Loucy (cell line): ENCODE measurements at regions not wholly inside any gene's neighbourhood (a gene's known extent, or its start where the extent isn't known, plus 50 kb on each side); places are given as distances from the start of the nearest gene placed in this dataset.

Experiments used
- H2AFZ ChIP-seq: fragments of 200-600 bp; sonication (generic); 2 replicates; pipeline ENCODE4 v1.6.0; 2016; ENCODE audit warnings: antibody characterized with exemption, mild to moderate bottlenecking, low read length, moderate library complexity
- H3F3A ChIP-seq: fragments of 200-600 bp; 2 replicates; pipeline ENCODE4 v1.6.0; 2016; ENCODE audit warnings: antibody characterized with exemption, low read depth, mild to moderate bottlenecking
- H3K27me3 ChIP-seq: fragments of 200-600 bp; sonication (generic); 2 replicates; pipeline ENCODE4 v1.6.1; 2014; ENCODE audit warnings: low read length, mild to moderate bottlenecking; ENCODE audit not compliant: insufficient read depth, poor library complexity, severe bottlenecking
- H3K36me3 ChIP-seq: fragments of 200-600 bp; sonication (generic); 2 replicates; pipeline ENCODE4 v1.6.1; 2016; ENCODE audit warnings: low read length; ENCODE audit not compliant: insufficient read depth
- H3K4me1 ChIP-seq: fragments of 200-600 bp; sonication (generic); 2 replicates; pipeline ENCODE4 v1.5.1; 2014; ENCODE audit warnings: low read length, mild to moderate bottlenecking; ENCODE audit not compliant: insufficient read depth, poor library complexity, severe bottlenecking
- H3K4me2 ChIP-seq: fragments of 200-600 bp; sonication (generic); 2 replicates; pipeline ENCODE4 v1.6.0; 2014; ENCODE audit warnings: antibody characterized with exemption, low read length, low read depth, mild to moderate bottlenecking; ENCODE audit not compliant: poor library complexity, severe bottlenecking
- H3K4me3 ChIP-seq: fragments of 200-600 bp; sonication (generic); 2 replicates; pipeline ENCODE4 v1.5.1; 2014; ENCODE audit warnings: low read length, mild to moderate bottlenecking, mixed read lengths; ENCODE audit not compliant: poor library complexity, severe bottlenecking
- H3K79me2 ChIP-seq: fragments of 200-600 bp; sonication (generic); 2 replicates; pipeline ENCODE4 v1.6.1; 2014; ENCODE audit warnings: low read length; ENCODE audit not compliant: insufficient read depth
- H3K9ac ChIP-seq: fragments of 200-600 bp; sonication (generic); 2 replicates; pipeline ENCODE4 v1.6.0; 2014; ENCODE audit warnings: mild to moderate bottlenecking, low read depth, low read length, moderate library complexity; ENCODE audit not compliant: poor library complexity, severe bottlenecking
- H3K9me2 ChIP-seq: fragments of 200-600 bp; sonication (generic); replicated peaks from 2 replicates; pipeline ENCODE4 v1.6.1; 2016; ENCODE audit warnings: low read depth, low read length, mixed read lengths
- H3K9me3 ChIP-seq: fragments of 200-600 bp; sonication (generic); 2 replicates; pipeline ENCODE4 v1.6.1; 2014; ENCODE audit warnings: mild to moderate bottlenecking, antibody characterized with exemption, low read length, low read depth; ENCODE audit not compliant: insufficient read depth
- H4K20me1 ChIP-seq: fragments of 200-600 bp; sonication (generic); 2 replicates; pipeline ENCODE4 v1.6.0; 2014; ENCODE audit warnings: antibody characterized with exemption, low read length, mild to moderate bottlenecking; ENCODE audit not compliant: insufficient read depth, poor library complexity, severe bottlenecking
- EZH2phosphoT487 ChIP-seq: fragments of 200-600 bp; IDR thresholded peaks from 2 replicates; pipeline ENCODE4 v1.6.1; 2018; ENCODE audit warnings: antibody characterized with exemption, mild to moderate bottlenecking, moderate library complexity, borderline replicate concordance
- TF ChIP-seq, protein P1 (sequence below): fragments of 200-600 bp; sonication (generic); conservative IDR thresholded peaks from 2 replicates; pipeline ENCODE4 v1.5.1; 2014; ENCODE audit warnings: mild to moderate bottlenecking, antibody characterized with exemption, low read length

DNA sequence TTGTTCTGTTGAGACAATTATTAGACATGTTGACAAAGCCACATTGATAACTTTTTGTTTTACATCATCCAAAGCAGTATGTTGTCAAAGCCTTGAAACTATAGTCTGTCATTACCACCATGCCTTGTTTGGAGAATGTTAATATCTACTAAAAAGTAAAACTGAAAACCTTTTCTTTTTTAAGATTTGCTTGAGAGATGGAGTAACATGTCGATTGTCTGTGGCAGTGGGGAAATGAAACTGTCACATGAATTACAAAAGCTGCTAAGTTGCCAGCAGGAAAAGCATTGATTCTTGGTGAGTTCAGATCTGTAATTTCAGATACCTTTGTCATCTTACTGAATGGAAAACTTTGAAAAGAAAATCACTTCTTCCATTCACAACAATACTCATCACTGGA, 69.1 kb downstream of the TFPI2 start:
- Histone ChIP-seq H3K9me3 (no peaks in the 10 kb centered on the region), H4K20me1 (no peaks in the 10 kb centered on the region), H3K79me2 (no peaks in the 10 kb centered on the region), H3K36me3 (no peaks in the 10 kb centered on the region), H3K9ac (no peak overlapping the region), H3K27me3 (no peaks in the 10 kb centered on the region), H3K4me3 (no peak overlapping the region), H3K9me2 (no peaks in the 10 kb centered on the region), H3F3A (no peaks in the 10 kb centered on the region), H3K4me1 (no peaks in the 10 kb centered on the region), H3K4me2 (no peak overlapping the region), H2AFZ (no peak overlapping the region)
- TF ChIP-seq, protein P1, sequence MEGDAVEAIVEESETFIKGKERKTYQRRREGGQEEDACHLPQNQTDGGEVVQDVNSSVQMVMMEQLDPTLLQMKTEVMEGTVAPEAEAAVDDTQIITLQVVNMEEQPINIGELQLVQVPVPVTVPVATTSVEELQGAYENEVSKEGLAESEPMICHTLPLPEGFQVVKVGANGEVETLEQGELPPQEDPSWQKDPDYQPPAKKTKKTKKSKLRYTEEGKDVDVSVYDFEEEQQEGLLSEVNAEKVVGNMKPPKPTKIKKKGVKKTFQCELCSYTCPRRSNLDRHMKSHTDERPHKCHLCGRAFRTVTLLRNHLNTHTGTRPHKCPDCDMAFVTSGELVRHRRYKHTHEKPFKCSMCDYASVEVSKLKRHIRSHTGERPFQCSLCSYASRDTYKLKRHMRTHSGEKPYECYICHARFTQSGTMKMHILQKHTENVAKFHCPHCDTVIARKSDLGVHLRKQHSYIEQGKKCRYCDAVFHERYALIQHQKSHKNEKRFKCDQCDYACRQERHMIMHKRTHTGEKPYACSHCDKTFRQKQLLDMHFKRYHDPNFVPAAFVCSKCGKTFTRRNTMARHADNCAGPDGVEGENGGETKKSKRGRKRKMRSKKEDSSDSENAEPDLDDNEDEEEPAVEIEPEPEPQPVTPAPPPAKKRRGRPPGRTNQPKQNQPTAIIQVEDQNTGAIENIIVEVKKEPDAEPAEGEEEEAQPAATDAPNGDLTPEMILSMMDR: no peak

DNA sequence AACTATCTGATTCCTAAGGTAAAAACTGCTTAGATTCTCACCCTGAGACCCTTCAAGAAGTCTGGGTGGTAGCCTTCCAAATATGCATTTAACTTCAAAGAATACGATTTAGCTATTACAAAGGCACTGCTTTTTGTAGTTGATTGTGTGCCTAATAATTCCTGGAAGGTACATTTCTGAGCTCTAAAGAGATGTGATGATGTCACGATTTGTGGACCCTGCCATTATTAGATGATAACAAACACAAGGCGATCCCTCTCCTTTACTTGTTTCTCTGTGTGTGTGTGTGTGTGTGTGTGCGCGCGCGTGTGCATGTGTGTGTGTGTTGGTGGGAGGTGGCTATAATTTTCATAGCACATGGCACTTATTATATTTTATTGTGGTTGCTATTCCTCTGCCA, 70.9 kb downstream of the TFPI2 start:
- H3K36me3 ChIP-seq: no peaks in the 10 kb centered on the region

DNA sequence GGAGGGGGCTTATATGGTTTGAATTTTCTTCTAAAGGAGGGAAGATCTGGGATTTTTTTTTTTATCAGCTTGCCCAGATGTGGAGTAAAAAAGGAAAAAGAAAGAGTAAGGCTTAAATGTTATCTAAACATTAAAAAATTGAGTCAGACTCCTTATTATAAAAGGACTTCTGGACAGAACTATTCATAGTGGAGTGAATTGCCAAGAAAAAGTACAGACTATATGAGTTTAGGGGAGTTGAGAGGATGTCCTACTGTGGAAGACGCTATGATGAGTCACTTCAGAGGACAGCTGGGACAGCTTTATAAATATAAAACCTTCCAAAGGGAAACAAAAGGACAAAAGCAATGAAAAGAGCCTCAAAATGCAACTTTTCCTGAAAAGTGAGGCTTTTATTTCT, 73.0 kb downstream of the TFPI2 start:
- Histone ChIP-seq H3K36me3 (no peaks in the 10 kb centered on the region), H3K4me3 (no peak overlapping the region), H3K9ac (no peak overlapping the region), H3K9me2 (no peaks in the 10 kb centered on the region), H3K79me2 (no peaks in the 10 kb centered on the region), H3K4me2 (no peak overlapping the region), H3K4me1 (no peaks in the 10 kb centered on the region), H4K20me1 (no peaks in the 10 kb centered on the region), H3K9me3 (no peaks in the 10 kb centered on the region), H3K27me3 (no peaks in the 10 kb centered on the region), H3F3A (no peaks in the 10 kb centered on the region), H2AFZ (no peak overlapping the region)
- TF ChIP-seq, protein P1: no peak
- no peak for TF ChIP-seq EZH2phosphoT487

More for the DNA sequence above, 70.9 kb downstream of the TFPI2 start:
- Histone ChIP-seq H3K9me2 (no peaks in the 10 kb centered on the region), H4K20me1 (no peaks in the 10 kb centered on the region), H3K4me2 (no peak overlapping the region), H3K27me3 (no peaks in the 10 kb centered on the region), H3K9ac (no peak overlapping the region), H3K4me3 (no peak overlapping the region), H3K4me1 (no peaks in the 10 kb centered on the region), H3K9me3 (no peaks in the 10 kb centered on the region), H2AFZ (no peak overlapping the region), H3F3A (no peaks in the 10 kb centered on the region), H3K79me2 (no peaks in the 10 kb centered on the region)
- TF ChIP-seq, protein P1: no peak
- no peak for TF ChIP-seq EZH2phosphoT487
